Nephron (organoid): ENCODE measurements at regions not wholly inside any gene's neighbourhood (a gene's known extent, or its start where the extent isn't known, plus 50 kb on each side); places are given as distances from the start of the nearest gene placed in this dataset.

ENCODE experiments used
- H3K27ac Mint-ChIP-seq, 3 experiments: 2 replicates each; pipeline ENCODE4 v1.8.0; 2020; ENCODE audit warnings: mixed read lengths in 3 of 3, mild to moderate bottlenecking in 2 of 3, moderate library complexity in 1 of 3
- H3K27me3 Mint-ChIP-seq: 2 replicates; pipeline ENCODE4 v1.8.0; 2021; ENCODE audit warnings: low read depth, mild to moderate bottlenecking, moderate library complexity, mixed read lengths
- H3K36me3 Mint-ChIP-seq: 2 replicates; pipeline ENCODE4 v1.8.0; 2020; ENCODE audit warnings: low read depth, mixed read lengths
- H3K4me1 Mint-ChIP-seq: 2 replicates; pipeline ENCODE4 v1.8.0; 2020; ENCODE audit warnings: mixed read lengths
- H3K4me3 Mint-ChIP-seq, 3 experiments: 2 replicates each; pipeline ENCODE4 v1.8.0; 2020; ENCODE audit warnings: mild to moderate bottlenecking in 3 of 3, mixed read lengths in 3 of 3, moderate library complexity in 2 of 3
- H3K9me3 Mint-ChIP-seq: 2 replicates; pipeline ENCODE4 v1.8.0; 2020; ENCODE audit warnings: mixed read lengths
- CTCF ChIP-seq, 3 experiments: fragments of 200-600 bp; sonication (generic); IDR thresholded peaks; one replicate each; pipeline ENCODE4 v1.5.0; 2021; ENCODE audit warnings: antibody characterized with exemption in 3 of 3; ENCODE audit not compliant: unreplicated experiment in 3 of 3

GRCh38 chr15:46296797-46297196 lies 662.0 kb downstream of the SQOR start:
- Mint-ChIP-seq H3K36me3 (no peaks in the 10 kb centered on the region), H3K27ac (no peak overlapping the region), H3K4me1 (peaks cover 23% of the 10 kb centered on the region), H3K9me3 (no peaks in the 10 kb centered on the region), H3K4me3 (no peak overlapping the region), H3K27me3 (no peaks in the 10 kb centered on the region)
- no peak for TF ChIP-seq CTCF (IDR thresholded peaks at IDR 0.05; ENCODE audit: unreplicated experiment in 3 of 3)

- Mint-ChIP-seq H3K27ac (peak overlapping the region in 1 of 3 experiments; percentile 11), H3K9me3 (no peaks in the 10 kb centered on the region), H3K4me3 (no peak overlapping the region), H3K36me3 (no peaks in the 10 kb centered on the region), H3K27me3 (no peaks in the 10 kb centered on the region), H3K4me1 (peaks cover 23% of the 10 kb centered on the region)
- no peak for TF ChIP-seq CTCF (IDR thresholded peaks at IDR 0.05; ENCODE audit: unreplicated experiment in 3 of 3)
Measured at GRCh38 chr15:46297766-46298165, 662.9 kb downstream of the SQOR start.

GRCh38 chr15:46300716-46301115 lies 665.9 kb downstream of the SQOR start:
- Mint-ChIP-seq H3K36me3 (no peaks in the 10 kb centered on the region), H3K9me3 (no peaks in the 10 kb centered on the region), H3K27ac (peak overlapping the region in 2 of 3 experiments; percentile 6 to 16), H3K27me3 (no peaks in the 10 kb centered on the region), H3K4me1 (peaks cover 17% of the 10 kb centered on the region), H3K4me3 (no peak overlapping the region)
- TF ChIP-seq CTCF (IDR thresholded peaks at IDR 0.05; ENCODE audit: unreplicated experiment in 3 of 3) = no peak

DNA sequence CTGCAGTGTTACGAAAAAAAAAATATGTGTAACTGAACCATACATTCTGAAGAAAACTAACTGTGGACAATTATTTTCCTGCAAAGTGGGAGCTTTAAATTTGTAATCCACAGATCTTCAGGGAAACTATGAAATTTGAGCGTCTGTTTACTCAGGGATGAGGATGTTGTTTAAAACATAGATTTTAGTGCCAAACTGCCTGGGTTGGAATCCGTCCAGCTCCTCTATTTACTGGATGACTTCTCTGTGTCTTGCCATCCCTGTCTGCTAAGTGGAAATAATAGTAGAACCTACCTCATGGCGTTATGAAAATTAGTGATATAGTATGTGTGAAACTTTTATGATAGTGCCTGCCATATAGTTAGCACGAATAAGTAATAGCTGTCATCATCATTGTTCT lies 666.5 kb downstream of the SQOR start:
- Mint-ChIP-seq H3K4me1 (peaks cover 17% of the 10 kb centered on the region), H3K36me3 (no peaks in the 10 kb centered on the region), H3K27ac (peak overlapping the region in 2 of 3 experiments; percentile 6 to 16), H3K9me3 (no peaks in the 10 kb centered on the region), H3K4me3 (no peak overlapping the region), H3K27me3 (no peaks in the 10 kb centered on the region)
- no peak for TF ChIP-seq CTCF (IDR thresholded peaks at IDR 0.05; ENCODE audit: unreplicated experiment in 3 of 3)

DNA sequence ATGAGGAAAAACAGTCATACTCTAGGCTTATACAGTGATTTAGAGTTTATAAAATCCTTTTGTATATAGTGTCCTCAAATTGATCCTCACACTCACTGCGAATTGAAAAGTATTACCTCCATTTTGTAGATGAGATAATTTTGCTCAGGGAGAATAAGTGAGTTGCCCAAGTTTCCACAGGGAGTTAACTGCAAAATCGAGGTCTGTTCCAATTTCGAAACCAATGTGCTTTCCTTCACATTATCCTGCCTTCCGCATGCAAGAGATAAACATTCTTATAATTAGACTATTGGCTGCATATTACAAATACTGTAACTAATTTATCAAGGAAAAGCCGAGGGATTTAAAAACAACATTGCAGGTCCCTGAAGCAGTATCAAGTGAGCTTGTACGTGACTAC lies 667.0 kb downstream of the SQOR start:
- Mint-ChIP-seq H3K27ac (no peak overlapping the region), H3K4me3 (no peak overlapping the region), H3K9me3 (no peaks in the 10 kb centered on the region), H3K36me3 (no peaks in the 10 kb centered on the region), H3K4me1 (peaks cover 17% of the 10 kb centered on the region), H3K27me3 (peaks cover 2% of the 10 kb centered on the region)
- no peak for TF ChIP-seq CTCF (IDR thresholded peaks at IDR 0.05; ENCODE audit: unreplicated experiment in 3 of 3)

DNA sequence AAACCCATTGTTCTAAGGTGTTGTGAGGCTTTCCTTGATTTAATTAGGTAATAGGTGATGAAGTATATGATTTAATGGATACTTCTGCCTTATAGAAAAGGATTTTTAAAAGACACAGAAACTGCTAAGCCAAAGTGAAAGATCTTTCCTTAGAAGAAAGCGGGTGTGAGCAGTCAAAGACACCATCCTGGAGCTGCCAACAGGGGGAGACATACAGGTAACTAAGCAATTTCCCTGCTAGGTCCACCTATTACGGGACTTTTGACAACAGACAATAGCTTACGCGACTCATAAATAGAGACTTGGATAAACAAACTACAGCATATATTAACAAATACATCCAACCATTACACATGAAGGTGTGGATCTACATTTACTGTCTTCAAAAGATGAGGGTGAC lies 669.5 kb downstream of the SQOR start:
- H3K27me3 Mint-ChIP-seq = peaks cover 4% of the 10 kb centered on the region
- no peak overlapping the region for H3K4me3 Mint-ChIP-seq
- H3K4me1 Mint-ChIP-seq = peaks cover 19% of the 10 kb centered on the region
- peak; percentile 22 to 55 (median 38) for TF ChIP-seq CTCF (IDR thresholded peaks at IDR 0.05; ENCODE audit: unreplicated experiment in 3 of 3)
- H3K27ac Mint-ChIP-seq = no peak overlapping the region
- H3K9me3 Mint-ChIP-seq = no peaks in the 10 kb centered on the region
- H3K36me3 Mint-ChIP-seq = no peaks in the 10 kb centered on the region
